SK-N-SH (cell line): ENCODE measurements at regions not wholly inside any gene's neighbourhood (a gene's known extent, or its start where the extent isn't known, plus 50 kb on each side); places are given as distances from the start of the nearest gene placed in this dataset.

Source experiments
- CTCF ChIP-seq: fragments of 200-600 bp; sonication (generic); IDR thresholded peaks from 2 replicates; pipeline ENCODE4 v1.6.1; 2017; ENCODE audit warnings: antibody characterized with exemption, mild to moderate bottlenecking, moderate library complexity
- FOSL2 ChIP-seq: IDR thresholded peaks from 2 replicates; pipeline ENCODE4 v1.4.0; 2012; ENCODE audit warnings: low read depth, mild to moderate bottlenecking, moderate library complexity, borderline replicate concordance
- GATA2 ChIP-seq: sonication (generic); formaldehyde crosslinking; IDR thresholded peaks from 2 replicates; pipeline ENCODE4 v1.5.0; 2020; ENCODE audit warnings: mild to moderate bottlenecking, missing genetic modification reagents
- TCF12 ChIP-seq: IDR thresholded peaks from 2 replicates; pipeline ENCODE4 v1.4.0; 2012
- YY1 ChIP-seq: IDR thresholded peaks from 2 replicates; pipeline ENCODE4 v1.4.0; 2012; ENCODE audit warnings: low read depth, mild to moderate bottlenecking

DNA sequence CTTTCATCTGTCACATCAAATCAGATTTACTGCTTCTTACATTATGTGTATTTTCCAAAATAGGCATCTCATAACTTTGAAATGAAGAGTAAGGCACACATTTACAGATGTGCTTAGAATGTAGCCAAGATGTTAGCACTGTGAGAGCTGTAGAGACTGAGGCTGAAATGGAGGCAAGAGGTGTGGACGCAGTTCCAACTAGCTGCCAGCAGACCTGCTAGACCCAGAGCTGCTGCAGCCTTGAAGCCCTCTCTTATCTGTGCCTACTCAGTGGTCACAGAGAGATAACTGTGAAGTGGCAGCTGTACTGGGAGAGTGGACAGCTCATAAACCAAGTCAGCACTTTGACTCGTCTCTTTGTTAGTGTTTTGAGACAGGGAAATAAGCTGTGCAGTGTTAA is 470.9 kb downstream of the CCER1 start:
- TF ChIP-seq YY1, result no peak
- TF ChIP-seq CTCF, result no peak
- no peak for TF ChIP-seq GATA2 (CRISPR knock-in tag)
- TF ChIP-seq TCF12, result no peak
- no peak for TF ChIP-seq FOSL2
